ENCODE measurements at regions not wholly inside any gene's neighbourhood (a gene's known extent, or its start where the extent isn't known, plus 50 kb on each side); places are given as distances from the start of the nearest gene placed in this dataset.

DNA sequence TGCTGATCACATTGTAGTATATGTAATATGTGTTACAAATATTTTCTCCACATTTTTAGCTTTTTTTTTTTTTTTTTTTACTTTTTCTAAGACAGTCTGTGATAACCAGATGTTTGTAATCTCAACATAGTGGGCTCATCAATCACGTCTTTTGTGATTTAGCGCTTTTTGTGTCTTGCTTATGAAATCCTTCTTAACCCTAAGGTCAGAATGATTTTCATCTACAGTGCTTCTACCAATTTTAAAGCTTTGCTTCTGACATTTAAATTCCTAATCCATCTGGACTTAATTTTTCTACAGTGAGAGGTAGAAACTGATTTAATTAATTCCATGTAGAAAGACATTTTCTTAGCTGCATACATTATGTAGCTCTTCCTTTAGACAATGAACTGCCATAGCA, 626.4 kb downstream of the TNS3 start:
- Histone ChIP-seq H3K4ac (ENCODE audit: low read depth, low read length) (no peak overlapping the region), H3K9me1 (ENCODE audit: insufficient read depth, low read length) (no peaks in the 10 kb centered on the region), H2AFZ (replicated peaks; ENCODE audit: low read length, poor library complexity) (no peak overlapping the region), H3K56ac (ENCODE audit: extremely low read depth, insufficient read depth, low read length) (no peak overlapping the region), H3K27ac (ENCODE audit: insufficient read depth, low read length) (no peak overlapping the region), H3K23ac (ENCODE audit: low read depth, low read length) (no peak overlapping the region), H4K8ac (ENCODE audit: low read depth in 2 of 2, low read length in 2 of 2) (no peak overlapping the region), H3K36me3 (ENCODE audit: control insufficient read depth, insufficient read depth, low read length) (no peaks in the 10 kb centered on the region), H2AK9ac (replicated peaks; ENCODE audit: low read depth, low read length, poor library complexity) (no peak overlapping the region), H4K91ac (ENCODE audit: insufficient read depth, low read depth, low read length) (no peak overlapping the region), H2AK5ac (ENCODE audit: low read depth, low read length) (no peak overlapping the region), H2BK20ac (ENCODE audit: low read depth, low read length) (no peak overlapping the region), H3K4me2 (ENCODE audit: low read depth, low read length) (no peak overlapping the region), H3K9ac (ENCODE audit: low read depth, low read length) (no peak overlapping the region), H2BK5ac (ENCODE audit: low read depth, low read length, poor library complexity, severe bottlenecking) (no peak overlapping the region), H3K79me1 (ENCODE audit: low read depth in 1 of 2, low read length in 2 of 2) (no peaks in the 10 kb centered on the region), H3K4me1 (ENCODE audit: control insufficient read depth, insufficient read depth, low read length) (no peaks in the 10 kb centered on the region), H3K14ac (replicated peaks; ENCODE audit: low read depth, low read length) (no peak overlapping the region), H2BK15ac (ENCODE audit: low read depth, low read length) (no peak overlapping the region), H3K27me3 (ENCODE audit: control insufficient read depth, insufficient read depth, low read length) (no peaks in the 10 kb centered on the region; the same call in none of the 2 replicates), H2BK120ac (ENCODE audit: low read depth, low read length) (no peak overlapping the region), H3K18ac (ENCODE audit: low read depth, low read length) (no peak overlapping the region), H3K9me3 (ENCODE audit: control insufficient read depth, insufficient read depth, low read length) (no peaks in the 10 kb centered on the region), H4K20me1 (ENCODE audit: insufficient read depth, low read length) (no peaks in the 10 kb centered on the region), H4K5ac (ENCODE audit: low read depth, low read length) (no peak overlapping the region), H3K4me3 (ENCODE audit: insufficient read depth, low read depth, low read length) (no peak overlapping the region)
- POLR2A ChIA-PET (ENCODE audit: unreplicated experiment) = no interaction called here
- no peak for ATAC-seq (ENCODE audit: low read depth)
- in situ Hi-C loops (cut with MboI; ENCODE audit: low sequenced_read_pairs) = no loop called here
- BruUV-seq (replicated peaks) = no TSS peak
- DNase-seq = no peak
- TF ChIP-seq, protein P1, sequence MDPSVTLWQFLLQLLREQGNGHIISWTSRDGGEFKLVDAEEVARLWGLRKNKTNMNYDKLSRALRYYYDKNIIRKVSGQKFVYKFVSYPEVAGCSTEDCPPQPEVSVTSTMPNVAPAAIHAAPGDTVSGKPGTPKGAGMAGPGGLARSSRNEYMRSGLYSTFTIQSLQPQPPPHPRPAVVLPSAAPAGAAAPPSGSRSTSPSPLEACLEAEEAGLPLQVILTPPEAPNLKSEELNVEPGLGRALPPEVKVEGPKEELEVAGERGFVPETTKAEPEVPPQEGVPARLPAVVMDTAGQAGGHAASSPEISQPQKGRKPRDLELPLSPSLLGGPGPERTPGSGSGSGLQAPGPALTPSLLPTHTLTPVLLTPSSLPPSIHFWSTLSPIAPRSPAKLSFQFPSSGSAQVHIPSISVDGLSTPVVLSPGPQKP (IDR thresholded peaks at IDR 0.05; ENCODE audit: borderline replicate concordance, low read depth, low read length) = no peak
- TF ChIP-seq FOS (IDR thresholded peaks at IDR 0.05; ENCODE audit: low read depth, low read length) = no peak
- no peak for TF ChIP-seq SMC3 (IDR thresholded peaks at IDR 0.05; ENCODE audit: low read depth, low read length)
- TF ChIP-seq MAFK (IDR thresholded peaks at IDR 0.05; ENCODE audit: low read depth, low read length) = no peak
- no peak for TF ChIP-seq MAZ (IDR thresholded peaks at IDR 0.05; ENCODE audit: borderline replicate concordance, low read depth, low read length)
- no peak for TF ChIP-seq NFE2L2 (IDR thresholded peaks at IDR 0.05; ENCODE audit: low read depth, low read length)
- TF ChIP-seq, protein P2, sequence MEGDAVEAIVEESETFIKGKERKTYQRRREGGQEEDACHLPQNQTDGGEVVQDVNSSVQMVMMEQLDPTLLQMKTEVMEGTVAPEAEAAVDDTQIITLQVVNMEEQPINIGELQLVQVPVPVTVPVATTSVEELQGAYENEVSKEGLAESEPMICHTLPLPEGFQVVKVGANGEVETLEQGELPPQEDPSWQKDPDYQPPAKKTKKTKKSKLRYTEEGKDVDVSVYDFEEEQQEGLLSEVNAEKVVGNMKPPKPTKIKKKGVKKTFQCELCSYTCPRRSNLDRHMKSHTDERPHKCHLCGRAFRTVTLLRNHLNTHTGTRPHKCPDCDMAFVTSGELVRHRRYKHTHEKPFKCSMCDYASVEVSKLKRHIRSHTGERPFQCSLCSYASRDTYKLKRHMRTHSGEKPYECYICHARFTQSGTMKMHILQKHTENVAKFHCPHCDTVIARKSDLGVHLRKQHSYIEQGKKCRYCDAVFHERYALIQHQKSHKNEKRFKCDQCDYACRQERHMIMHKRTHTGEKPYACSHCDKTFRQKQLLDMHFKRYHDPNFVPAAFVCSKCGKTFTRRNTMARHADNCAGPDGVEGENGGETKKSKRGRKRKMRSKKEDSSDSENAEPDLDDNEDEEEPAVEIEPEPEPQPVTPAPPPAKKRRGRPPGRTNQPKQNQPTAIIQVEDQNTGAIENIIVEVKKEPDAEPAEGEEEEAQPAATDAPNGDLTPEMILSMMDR (conservative IDR thresholded peaks at IDR 0.05; ENCODE audit: low read depth, low read length) = no peak
- no peak for TF ChIP-seq POLR2A (IDR thresholded peaks at IDR 0.05; ENCODE audit: low read depth, low read length)
- TF ChIP-seq, protein P3, sequence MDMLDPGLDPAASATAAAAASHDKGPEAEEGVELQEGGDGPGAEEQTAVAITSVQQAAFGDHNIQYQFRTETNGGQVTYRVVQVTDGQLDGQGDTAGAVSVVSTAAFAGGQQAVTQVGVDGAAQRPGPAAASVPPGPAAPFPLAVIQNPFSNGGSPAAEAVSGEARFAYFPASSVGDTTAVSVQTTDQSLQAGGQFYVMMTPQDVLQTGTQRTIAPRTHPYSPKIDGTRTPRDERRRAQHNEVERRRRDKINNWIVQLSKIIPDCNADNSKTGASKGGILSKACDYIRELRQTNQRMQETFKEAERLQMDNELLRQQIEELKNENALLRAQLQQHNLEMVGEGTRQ (IDR thresholded peaks at IDR 0.05; ENCODE audit: low read depth, low read length) = no peak
- TF ChIP-seq RFX5 (IDR thresholded peaks at IDR 0.05; ENCODE audit: low read depth, low read length) = no peak
- TF ChIP-seq RAD21 (IDR thresholded peaks at IDR 0.05; ENCODE audit: low read length) = no peak
- no peak for TF ChIP-seq BHLHE40 (IDR thresholded peaks at IDR 0.05; ENCODE audit: low read depth, low read length)
- no peak for TF ChIP-seq RCOR1 (IDR thresholded peaks at IDR 0.05; ENCODE audit: insufficient replicate concordance, low read length)
- no peak for TF ChIP-seq CHD1 (IDR thresholded peaks at IDR 0.05; ENCODE audit: low read depth, low read length)
- TF ChIP-seq CEBPB (IDR thresholded peaks at IDR 0.05; ENCODE audit: low read depth, low read length) = no peak
- no peak for TF ChIP-seq MXI1 (IDR thresholded peaks at IDR 0.05; ENCODE audit: borderline replicate concordance, low read depth, low read length)
- dilution Hi-C loops (cut with HindIII; ENCODE audit: low sequenced_read_pairs, unreplicated experiment) = no loop called here
- 80% methylated on average over 2 of the region's 2 CpGs; no CpG with 5 or more reads in 1 of the 2 experiments for WGBS, 2 experiments (ENCODE audit: extremely low coverage in 2 of 2, insufficient read length in 1 of 2)
- intact Hi-C loops (cut with micrococcal nuclease) = no loop called here
- CTCF ChIA-PET = no interaction called here

Data from IMR-90 (cell line).